ENCODE measurements at regions not wholly inside any gene's neighbourhood (a gene's known extent, or its start where the extent isn't known, plus 50 kb on each side); places are given as distances from the start of the nearest gene placed in this dataset.

DNA sequence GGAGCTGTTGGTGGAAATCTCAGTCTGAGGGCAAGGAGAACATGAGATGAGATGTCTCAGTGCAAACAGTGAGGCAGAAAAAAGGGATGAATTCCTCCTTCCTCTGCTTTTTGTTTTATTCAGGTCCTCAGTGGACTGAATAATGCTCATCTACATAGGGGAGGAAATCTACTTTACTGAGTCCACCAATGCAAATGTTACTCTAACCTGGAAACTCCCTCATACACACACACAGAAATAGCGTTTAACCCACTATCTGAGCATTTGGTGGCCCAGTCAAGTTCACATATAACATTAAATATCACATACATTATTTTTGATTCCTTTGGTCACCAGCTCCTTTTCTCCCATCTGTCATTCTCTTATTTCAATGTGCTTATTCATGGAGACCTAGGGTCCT, 418.8 kb downstream of the TMEM135 start:
- DNase-seq: no peak

DNA sequence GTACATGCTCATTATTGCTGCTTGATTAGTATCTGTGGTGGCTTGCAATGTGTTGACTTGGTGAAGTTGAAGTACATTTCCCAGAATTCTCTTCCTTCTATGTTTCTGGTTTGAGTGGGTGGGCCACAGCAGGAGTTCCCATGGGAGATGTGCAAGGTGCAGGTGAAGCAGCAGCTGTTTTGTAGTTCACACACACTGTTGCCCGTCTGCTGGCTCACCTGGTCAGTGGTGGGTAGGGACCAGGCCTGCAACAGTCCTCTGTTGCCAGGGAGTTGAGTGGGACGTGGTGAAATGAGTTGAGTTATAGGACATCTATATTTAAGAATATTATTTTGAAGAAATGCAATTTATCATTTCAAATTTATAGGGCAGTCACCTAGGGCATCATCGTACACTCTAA, 417.4 kb downstream of the TMEM135 start:
- DNase-seq: no peak

GRCh38 chr11:87454241-87454640, 416.5 kb downstream of the TMEM135 start:
- no peak for DNase-seq

DNA sequence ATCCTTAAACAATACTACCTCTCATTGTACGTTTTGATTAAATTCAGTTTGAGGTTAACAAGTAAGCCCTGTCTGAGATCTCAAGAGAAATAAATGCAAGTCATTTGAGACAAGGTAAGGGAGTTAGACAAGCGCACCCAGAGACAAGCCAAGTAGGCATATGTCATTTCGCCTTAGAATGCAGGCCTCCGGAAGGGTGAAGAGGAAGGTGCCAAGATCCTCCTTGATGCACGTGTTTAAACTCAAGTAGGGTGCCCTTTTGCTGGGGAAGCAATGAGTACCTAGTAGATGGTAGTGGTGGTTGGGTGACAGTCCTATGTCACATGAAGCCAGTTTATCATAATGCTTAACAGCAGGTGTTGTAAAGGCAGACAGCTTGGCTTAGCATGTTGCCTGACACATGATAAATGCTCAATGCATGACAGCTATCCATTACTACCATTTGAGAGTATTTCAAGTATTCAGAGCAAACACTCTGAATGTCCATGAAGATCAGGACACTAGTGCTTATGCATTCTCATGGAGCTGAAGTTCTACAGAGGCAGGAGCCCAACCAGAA, 415.9 kb downstream of the TMEM135 start:
- DNase-seq: no peak

GRCh38 chr11:87452025-87452424, 414.3 kb downstream of the TMEM135 start:
- DNase-seq: peak; percentile 61

GRCh38 chr11:87451395-87451794, 413.7 kb downstream of the TMEM135 start:
- DNase-seq: peak; percentile 68

GRCh38 chr11:87447606-87448005, 409.9 kb downstream of the TMEM135 start:
- no peak for DNase-seq

GRCh38 chr11:87444993-87445392, 407.3 kb downstream of the TMEM135 start:
- DNase-seq: peak; percentile 77

DNA sequence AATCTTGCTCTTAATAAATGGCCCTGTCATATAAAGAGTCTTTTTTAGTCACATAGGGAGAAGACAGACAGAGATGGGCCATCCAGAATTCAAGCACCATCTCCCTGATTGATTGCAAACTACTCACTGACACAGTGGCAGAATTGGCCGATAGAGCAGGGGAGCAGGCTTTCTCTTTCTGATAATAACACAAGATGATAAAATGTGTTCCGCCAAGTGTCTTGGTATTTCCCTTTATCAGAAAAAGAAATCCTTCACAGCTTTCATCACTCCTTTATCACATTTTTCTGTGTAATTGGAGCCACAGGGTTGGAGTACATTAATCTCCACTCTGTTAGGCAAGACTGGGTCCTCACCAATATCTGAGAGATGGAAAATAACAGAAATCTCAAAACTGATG, 406.0 kb downstream of the TMEM135 start:
- peak; percentile 90 for DNase-seq

DNA sequence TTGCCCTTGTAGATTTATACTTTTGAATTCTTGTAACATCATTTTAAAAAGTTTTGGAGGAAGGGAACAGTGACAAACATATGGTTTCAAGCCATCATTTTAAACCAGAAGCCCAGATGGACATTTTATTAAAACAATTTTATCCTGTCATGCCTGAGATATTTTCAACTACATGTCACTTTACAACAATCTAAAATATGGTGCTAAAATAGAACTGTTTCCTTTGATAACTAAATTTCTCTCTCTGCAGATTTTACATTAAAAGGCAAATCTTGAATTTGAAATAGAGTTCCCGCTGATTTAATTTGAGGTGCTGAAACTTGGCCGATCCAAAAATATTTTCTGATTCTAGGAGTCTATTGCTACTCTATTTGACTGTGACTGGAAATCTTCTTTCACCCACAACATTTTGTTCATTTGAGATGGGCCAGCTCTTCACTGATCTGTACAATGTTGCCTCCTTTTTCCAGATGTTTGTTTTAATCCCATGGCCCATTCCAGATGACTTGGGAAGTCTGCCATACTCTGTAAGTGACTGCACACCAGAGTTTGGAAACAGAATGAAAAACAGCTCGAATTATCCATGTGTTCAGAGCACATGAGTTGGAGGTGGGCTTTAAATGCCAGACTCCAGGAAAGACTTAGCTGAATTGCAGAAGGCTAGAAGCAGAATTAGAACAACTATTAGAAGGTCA, 402.5 kb downstream of the TMEM135 start:
- no peak for DNase-seq

DNA sequence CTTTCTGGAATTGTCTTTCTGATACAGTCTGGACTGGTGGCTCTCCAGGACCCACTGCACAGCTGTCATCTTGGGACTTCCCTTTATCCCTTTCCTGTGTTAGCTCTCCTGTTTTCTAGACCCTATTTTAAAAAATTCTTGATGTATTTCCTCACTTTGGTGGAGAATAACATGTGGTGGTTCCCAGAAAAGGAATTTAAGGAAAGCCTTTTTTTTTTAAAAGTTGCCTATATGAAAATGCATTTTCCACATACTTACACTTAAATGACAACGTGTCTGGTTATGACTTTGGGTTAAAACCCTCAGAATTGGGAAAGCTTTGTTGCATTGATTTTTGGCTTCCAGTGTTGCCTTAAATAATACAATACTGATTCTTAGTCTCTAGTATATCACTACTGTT, 400.7 kb downstream of the TMEM135 start:
- DNase-seq: no peak

DNA sequence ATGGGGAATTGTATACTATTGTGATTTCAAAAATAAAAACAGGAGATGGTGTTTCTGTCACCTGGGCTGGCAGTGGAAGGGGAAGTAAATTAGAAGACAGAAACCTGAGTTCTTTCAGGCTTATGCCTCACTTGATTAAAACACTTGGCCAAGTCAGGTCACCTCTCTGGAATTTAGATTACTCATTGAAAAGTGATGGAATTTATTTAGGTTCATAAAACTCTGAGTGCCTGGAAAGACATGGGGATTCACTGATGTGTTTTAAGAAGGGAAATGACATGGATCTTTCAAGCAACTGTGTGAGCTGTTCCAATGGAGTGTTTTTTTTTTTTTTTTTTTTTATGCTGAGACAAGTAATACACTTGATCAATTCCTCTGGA, 400.1 kb downstream of the TMEM135 start:
- DNase-seq: peak; percentile 94

DNA sequence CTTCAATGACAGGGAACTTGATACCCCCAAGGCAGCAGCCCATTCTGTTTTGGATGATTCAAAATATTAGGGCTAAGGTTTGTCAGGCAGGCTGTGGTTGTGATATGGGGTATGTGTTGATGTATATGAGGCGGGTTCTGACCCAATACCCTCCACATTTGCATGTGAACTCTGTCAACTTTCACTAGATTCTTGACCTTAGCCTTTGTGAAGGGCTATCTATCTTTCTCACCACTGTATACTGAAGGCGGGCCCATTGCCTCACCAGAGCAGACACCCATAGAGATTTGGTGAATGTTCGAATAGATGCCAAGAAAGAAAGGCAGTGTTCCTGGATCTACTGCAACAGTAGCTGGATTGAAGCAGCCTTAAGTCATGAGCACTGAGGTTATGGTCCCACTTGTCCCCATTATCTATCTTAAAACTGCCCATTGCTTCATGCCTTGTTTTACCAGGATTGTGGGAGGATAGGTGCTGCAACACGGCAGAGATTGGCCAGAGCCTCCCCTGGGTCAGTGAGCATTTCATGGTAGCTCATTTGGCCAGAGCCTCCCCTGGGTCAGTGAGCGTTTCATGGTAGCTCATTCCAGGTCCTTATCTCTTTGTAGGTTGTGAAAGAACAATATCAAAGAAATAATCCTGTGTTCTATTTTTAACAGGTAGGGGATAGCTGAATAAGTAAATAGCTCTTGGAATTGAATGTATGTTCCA, 399.6 kb downstream of the TMEM135 start:
- peak; percentile 90 for DNase-seq

DNA sequence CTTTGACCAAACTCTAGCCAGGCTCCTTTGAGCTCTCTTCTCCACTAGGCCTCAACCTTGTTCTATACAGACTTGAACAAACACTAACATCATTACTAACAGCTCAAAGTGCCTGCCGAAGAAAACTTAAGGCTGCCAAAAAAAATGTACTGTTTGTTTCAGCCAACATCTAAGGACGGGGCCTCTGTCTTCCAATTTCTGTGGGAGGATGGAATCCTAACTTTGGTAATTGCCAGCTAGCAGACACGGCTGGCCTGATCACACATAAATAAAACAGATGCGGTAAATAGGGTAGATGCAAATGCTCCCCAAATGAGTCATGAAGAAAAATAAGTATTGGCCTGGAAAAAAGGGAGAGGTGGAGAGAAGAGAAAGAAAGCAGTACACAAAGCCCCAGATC, 394.3 kb downstream of the TMEM135 start:
- no peak for DNase-seq

DNA sequence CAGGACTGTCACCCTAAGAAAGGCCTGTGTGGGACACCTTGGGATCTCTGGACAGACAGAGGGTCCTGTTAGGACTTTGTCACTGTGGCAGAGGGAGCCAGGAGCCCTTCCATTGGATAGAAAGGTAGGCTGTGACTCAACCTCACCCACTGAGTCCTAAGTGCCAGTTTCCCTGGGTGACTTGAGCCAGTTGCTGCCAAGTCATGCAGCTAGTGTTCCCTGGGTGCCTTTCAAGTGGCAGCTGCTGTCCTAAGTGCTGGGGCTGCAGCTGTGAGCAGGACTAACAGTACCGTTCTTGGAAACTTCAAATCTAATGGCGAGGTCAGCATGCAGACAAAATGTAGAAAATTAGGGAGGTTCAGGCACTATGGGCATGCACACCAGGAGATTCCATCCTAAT, 393.7 kb downstream of the TMEM135 start:
- no peak for DNase-seq

GRCh38 chr11:87430821-87431220, 393.1 kb downstream of the TMEM135 start:
- no peak for DNase-seq

DNA sequence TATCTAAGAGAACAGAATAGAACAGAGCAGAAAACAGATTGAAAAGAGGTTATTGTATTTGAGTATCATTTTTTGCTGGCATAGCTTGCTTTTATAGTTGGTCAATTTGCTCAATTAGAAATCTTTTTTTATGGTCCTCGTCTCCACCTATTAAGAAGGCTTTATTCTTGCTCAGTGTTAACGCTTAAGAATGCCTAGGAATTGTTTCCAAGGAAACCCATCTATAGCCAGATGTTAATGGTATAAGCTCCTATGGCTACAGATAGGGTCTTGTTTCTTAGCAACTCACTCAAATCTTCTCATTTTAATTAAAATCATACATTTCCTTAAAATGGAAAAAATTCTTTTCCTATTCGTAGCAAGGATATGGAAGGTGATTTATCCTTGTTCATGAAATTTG, 392.3 kb downstream of the TMEM135 start:
- no peak for DNase-seq

DNA sequence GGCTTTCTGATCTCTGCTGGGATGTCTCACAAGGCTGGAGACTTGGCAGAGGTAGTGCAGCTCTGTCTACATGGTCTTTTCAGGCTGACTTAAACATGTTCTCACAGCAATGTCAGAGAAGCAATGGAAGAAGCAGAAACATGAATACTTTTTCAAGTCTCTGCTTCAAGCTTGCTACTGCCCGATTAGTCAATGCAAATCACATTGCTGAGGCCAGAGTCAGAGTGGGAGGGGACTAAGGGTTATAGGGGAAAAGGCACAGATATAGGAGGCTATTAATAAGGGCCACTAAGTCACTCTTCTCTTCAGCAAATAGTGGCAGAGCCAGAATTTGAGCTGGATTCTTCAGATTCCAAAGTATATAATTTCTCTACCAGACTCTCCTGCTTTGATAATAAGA, 390.5 kb downstream of the TMEM135 start:
- no peak for DNase-seq

DNA sequence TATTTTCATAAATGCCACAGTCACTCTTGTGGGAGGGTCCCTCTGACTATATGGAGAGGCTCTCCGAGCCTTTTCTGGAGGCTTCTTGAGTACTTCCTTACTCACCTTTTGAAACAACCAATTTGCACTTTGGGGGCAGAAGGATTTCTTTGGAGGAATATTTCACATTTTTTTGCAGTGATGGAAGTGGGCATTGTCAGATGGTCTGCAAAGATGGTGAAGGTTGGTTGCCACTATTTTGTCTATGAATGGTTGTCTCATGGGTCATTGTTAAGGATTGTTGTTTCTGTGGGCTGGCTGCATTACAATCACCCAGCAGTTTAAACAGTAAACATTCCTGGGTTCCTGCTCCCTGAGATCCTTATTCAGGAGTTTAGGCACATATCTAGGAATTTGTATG, 388.2 kb downstream of the TMEM135 start:
- peak; percentile 43 for DNase-seq

- DNase-seq: peak; percentile 38
Observed at GRCh38 chr11:87425391-87425790, 387.7 kb downstream of the TMEM135 start.

DNA sequence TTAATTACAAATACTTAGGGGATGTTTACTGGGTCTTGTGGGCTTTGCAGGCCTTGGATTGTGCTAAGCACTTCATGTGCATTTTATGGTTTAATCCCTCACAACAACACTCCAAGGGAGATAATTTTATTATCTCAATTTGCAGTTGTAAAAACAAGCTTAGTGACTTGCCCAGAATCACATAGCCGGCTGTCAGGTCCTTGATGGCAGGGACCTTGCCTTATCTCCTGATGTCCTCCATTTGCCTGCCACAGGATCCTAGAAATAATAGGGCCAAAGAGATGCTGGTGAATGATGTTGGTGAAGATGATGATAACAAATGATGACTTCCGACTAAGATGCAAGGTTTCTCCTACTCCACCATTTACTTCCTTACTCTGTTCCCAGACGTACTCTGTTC, 385.4 kb downstream of the TMEM135 start:
- DNase-seq: no peak

DNA sequence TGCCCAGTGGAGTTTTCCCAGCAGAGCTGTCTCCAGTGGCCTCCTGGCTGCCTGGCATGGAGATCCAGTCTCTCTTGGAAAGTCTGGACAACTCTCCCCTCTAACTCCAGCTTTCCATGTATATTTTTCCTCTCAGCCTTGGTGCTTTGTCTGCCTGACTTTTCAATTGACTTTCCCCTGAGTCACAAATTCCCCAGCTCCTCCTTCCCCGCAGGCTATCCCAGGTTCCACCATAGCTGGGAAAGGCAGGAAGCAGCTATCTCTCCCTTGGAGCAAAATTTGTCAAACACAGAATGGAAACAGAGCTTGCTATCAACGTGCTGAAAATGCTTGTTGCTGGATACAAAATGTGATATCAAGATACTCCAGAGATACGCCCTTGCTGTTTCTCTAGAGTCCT, 384.8 kb downstream of the TMEM135 start:
- DNase-seq: peak; percentile 93

- peak; percentile 65 for DNase-seq
Observed at GRCh38 chr11:87421422-87421821, 383.7 kb downstream of the TMEM135 start.

DNA sequence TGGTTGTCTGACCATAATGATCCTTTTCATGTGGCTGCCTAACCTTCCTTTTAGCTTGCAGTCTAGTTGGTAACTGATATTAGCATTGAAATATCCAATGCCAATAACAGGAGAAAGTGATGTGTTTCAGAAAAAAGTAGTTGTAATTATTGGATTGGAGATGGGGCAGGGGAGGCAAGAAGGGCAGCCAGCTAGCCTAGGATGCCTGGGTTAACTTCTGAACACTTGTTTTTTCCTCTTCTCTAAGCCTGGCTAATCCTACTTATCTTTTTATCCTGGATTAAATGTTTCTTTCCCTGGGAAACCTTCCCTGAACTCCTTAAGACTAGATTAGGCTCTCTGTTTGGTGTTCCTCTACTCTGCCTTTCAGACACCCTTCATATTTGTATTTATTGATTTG, 380.2 kb downstream of the TMEM135 start:
- DNase-seq: no peak

- no peak for DNase-seq
Observed at GRCh38 chr11:87405843-87406242, 368.1 kb downstream of the TMEM135 start.
